Lung microvascular endothelial cell (primary cell): ENCODE measurements at regions not wholly inside any gene's neighbourhood (a gene's known extent, or its start where the extent isn't known, plus 50 kb on each side); places are given as distances from the start of the nearest gene placed in this dataset.
"Not testable (repeated sequence)": the region's sequence is repeated elsewhere in the genome, so short reads cannot be mapped to it uniquely, and the experiment has no call there.

Experiments
- DNase-seq, 2 donors: peaks; one replicate each; pipeline versions ENCODE4 v3.0.0 to v3.0.0-alpha.2; 2010; ENCODE audit warnings: low read depth in 2 of 2

DNA sequence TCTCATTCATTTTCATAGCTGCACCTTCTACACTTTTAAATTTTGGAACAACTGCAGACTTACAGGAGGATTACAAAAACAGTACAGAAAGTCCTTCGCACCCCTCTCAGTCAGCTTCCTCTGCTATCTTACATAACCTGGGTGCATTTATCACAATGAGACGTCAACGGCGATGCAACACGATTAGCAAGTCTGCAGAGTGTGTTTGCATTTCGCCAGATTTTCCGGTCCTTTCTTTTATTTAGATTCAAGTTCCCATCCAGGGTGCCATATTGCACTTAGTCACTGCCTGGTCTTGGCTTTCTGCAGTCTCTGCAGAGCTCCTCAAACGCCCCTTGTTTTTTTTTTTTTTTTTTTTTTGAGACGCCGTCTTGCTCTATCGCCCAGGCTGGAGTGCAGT, 85.9 kb downstream of the ASMT start:
- no peak for DNase-seq

DNA sequence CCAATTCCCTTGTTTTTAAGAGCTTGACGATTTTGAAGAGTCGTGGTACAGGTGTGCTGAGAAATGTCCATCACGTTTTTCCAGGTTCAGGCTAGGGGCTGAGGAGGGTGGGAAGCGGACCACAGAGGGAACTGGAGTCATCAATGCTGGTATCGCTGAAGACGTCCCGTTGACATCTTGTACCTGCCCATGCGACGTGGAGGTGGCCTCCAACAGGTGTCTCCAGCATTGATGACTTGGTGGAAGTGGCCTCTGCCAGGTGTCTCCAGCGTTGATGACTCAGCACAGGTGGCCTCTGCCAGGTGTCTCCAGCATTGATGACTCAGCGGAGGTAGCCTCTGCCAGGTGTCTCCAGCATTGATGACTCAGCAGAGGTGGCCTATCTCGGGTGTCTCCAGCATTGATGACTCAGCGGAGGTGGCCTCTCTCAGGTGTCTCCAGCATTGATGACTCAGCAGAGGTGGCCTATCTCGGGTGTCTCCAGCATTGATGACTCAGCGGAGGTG, 86.6 kb downstream of the ASMT start:
- DNase-seq = not testable (repeated sequence)

DNA sequence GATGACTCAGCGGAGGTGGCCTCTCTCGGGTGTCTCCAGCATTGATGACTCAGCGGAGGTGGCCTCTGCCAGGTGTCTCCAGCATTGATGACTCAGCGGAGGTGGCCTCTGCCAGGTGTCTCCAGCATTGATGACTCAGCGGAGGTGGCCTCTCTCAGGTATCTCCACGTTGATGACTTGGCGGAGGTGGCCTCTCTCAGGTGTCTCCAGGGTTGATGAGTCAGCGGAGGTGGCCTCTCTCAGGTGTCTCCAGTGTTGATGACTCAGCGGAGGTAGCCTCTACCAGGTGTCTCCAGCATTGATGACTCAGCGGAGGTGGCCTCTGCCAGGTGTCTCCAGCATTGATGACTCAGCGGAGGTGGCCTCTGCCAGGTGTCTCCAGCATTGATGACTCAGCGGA, 87.3 kb downstream of the ASMT start:
- not testable (repeated sequence) for DNase-seq

DNA sequence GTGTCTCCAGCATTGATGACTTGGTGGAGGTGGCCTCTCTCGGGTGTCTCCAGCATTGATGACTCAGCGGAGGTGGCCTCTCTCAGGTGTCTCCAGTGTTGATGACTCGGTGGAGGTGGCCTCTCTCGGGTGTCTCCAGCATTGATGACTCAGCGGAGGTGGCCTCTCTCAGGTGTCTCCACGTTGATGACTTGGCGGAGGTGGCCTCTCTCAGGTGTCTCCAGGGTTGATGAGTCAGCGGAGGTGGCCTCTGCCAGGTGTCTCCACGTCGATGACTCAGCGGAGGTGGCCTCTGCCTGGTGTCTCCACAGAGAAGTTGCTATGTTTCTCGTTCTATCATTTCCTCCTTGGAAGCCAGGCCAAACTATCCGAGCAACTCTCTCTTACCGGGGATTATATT, 87.7 kb downstream of the ASMT start:
- not testable (repeated sequence) for DNase-seq

DNA sequence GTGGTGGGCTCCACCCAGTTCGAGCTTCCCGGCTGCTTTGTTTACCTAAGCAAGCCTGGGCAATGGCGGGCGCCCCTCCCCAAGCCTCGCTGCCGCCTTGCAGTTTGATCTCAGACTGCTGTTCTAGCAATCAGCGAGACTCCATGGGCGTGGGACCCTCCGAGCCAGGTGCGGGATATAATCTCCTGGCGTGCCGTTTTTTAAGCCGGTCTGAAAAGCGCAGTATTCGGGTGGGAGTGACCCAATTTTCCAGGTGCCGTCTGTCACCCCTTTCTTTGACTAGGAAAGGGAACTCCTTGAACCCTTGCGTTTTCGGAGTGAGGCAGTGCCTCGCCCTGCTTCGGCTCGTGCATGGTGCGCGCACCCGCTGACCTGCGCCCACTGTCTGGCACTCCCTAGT, 94.4 kb downstream of the ASMT start:
- not testable (repeated sequence) for DNase-seq

DNA sequence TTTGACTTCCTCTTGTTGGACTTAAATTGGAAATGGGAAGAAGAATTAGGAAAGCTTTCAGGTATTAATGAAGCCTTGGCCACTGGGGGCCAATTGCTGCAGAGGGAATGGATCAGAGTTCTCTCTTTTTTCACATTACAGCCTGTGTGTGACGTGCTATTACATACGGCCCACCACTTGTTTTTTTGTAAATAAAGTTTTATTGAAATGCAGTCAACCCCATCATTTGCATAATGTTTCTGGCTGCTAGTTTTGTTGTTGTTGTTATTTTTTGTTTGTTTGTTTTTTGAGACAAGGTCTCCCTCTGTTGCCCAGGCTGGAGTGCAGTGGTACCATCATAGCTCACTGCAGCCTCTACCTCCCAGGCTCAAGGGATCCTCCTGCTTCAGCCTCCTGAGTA, 98.4 kb downstream of the ASMT start:
- no peak for DNase-seq

DNA sequence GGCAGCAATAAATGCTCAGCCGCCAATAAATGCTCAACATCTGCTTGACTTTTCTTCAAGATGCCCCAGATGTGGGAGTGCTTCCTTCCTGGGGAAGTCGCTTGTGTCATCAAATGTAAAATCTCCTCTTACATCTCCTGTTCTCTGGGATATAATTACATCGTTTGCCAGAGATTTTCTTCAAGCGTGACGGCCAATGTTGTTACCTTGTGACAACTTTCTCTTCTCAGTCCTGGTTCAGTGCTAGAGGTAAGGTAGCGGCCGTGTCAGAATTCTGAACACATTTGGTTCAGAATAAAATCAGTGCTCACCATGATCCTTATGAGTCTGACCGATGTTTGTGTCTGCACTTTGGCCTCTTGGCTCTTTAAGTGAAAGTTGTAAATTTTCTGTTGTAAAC, 102.5 kb downstream of the ASMT start:
- no peak for DNase-seq

DNA sequence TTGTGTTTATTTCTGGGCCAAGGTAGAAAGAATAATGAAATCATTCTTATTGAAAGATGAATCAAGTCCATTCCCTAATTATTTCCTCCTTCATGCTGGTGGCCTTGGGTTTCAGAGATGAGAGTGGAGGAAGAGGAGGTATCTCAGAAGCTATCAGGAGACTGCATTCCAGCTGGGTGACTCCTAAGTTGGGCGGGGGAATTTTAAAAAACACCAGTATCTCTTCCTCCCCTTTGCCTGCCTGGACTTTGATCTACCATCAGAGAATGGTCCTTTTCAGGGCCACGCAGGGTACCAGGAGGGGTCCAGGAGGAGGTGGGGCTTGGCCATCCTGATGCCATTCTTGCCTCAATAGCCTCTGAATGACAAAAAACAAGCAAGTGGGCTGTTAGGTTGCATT, 104.4 kb downstream of the ASMT start:
- no peak for DNase-seq

DNA sequence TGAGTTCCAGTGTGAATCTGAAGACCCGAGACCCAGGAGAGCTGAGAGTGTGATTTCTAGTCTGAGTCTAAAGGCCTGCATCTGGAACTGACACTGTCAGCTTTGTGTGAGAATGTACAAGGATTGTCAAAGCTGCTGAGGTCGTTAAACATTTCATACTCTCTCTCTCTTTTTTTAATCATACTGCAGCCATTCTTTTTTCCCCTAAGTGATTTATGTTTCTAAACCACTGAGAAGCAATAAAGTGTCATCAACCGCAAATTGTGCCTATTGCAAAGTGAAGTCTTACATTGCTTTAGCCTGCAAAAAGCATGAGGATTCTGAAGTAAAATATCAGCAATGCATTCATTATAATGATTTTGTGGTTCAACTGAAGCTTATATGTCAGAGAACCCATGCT, 106.0 kb downstream of the ASMT start:
- DNase-seq = no peak

DNA sequence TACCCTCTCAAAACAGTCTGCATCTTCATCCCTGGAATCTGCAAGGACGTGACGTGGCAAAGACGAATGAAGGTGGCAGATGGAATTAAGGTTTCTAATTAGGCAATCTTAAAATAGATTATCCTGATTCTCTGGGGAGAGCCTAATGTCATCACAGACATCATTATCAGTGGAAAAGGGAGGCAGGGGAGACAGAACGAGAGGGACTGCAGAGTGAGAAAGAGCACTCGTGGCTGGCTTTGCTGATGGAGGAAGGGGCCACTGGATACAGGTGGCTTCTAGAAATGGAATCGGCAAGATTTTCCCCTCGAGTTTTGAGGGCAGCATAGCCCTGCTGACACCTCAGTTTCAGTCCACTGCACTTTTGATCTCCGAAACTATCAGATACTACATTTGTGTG, 110.6 kb downstream of the ASMT start:
- no peak for DNase-seq

DNA sequence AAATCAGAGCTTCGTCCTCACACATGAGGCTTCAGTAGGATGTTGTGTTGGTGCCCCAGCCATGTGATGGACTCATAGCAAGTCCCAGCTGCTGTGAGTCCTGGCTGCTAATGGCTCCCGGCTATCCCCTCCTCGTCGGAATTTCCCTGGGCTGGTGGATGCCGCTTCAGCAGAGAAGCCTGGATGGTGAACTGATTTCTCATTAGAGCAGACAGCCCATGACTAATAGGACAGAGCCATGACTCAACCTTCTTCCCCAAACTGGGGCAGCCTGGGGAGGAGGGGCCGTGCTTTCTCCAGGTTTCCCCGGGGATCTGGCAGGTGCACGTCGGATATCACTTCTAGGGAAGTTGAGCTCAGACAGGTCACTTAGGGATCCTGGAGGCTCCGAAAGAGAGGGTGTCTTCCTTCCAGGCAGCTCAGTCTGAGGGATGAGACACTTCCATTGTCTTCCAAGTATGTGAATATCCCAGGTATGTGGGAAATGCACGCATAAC, 112.7 kb downstream of the ASMT start:
- DNase-seq = peak in 1 of 2 donors; percentile 22

DNA sequence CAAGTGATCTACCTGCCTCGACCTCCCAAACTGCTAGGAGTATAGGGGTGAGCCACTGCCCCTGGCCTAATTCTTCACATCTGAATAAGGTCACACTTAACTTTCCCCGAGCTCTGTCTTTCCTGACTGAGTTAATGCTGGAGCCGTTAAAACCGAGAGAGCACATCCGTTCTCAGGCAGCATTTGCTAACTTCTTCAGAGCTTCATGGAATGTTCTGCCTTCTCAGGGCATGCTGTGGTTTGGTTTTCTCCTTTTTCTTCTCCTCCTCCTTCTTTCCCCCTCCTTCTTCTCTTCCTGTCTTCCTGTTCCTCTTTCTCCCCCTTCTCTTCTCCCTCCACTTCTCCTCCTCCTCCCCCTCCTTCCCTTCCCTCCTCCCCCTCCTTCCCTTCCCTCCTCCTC, 119.9 kb downstream of the ASMT start:
- DNase-seq = no peak

DNA sequence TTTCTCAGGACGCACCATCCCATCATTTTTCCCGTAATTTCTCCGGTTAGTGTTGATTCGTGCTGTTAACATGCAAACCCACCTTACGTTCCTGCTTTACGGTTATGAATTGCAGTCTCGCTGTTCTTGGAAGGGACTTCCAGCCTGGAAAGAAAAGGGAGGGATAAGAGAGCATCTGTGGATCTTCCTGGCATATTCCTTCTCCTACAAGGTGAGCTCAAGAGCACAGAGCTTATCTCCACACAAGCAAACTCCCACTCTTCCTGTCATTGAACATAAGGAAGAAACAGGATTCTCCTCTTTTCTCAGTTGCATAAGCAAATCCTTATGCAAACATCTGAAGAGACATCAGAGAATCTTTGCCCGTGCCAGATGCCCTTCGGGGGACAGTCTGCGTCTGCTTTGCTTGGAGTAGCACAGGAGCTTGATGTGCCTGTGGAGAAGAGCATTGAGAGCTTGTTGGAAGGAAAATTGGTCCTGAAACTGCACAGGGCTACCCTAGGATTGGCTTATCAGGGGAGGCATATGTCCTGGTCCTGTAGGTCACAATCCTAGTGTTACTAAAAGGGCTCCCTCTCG, 127.0 kb downstream of the ASMT start:
- DNase-seq = no peak

DNA sequence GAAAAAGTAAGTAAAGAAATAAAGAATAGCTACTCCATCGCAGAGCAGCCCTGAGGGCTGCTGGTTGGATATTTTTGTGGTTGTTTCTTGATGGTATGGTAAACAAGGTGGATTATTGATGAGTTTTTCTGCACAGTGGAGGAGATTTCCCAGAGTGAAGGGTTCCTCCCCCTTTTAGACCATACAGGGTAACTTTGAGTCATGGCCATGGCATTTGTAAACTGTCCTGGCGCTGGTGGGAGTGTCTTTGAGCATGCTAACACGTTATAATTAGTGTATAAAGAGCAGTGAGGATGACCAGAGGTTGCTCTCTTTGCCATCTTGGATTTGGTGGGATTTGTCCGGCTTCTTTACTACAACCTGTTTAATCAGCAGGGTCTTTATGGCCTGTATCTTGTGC, 128.2 kb downstream of the ASMT start:
- no peak for DNase-seq

DNA sequence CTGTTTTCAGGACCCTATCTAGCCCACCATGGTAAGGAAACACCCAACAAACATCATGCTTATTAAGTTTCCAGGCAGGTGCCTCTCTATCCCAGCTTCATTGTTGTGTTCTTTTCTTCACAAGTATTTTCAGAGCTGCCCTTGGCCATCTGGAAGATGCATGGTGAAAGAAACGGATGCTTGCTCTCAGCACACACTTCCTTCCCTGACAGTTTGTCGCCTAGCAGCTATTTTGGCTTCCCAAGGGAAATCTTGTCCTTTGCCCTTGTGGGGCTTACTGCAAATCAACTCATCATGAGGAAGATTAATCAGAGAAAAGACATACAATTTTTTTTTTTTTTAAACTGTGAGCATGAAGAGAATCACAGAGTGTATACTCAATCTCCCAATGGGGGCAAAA, 128.8 kb downstream of the ASMT start:
- peak in 1 of 2 donors; percentile 6 for DNase-seq

DNA sequence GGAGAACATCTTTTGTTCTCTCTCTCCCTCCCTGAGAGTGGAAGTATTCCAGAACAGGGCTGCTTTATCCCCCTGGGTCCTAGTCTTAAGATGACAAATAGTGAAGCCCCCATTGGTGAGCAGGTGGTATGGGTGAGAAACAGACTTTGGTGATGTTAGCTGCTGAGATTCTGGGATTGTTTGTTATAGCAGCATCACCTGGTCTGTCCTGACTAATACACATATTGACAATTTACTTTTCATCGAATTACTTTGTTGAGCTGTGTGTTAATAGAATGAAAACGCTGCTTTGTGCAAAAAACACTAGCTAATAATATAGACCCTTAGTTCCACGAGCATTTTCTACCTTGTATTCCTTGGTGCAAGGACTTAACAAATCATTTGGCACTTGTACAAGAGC, 133.5 kb downstream of the ASMT start:
- DNase-seq = no peak

DNA sequence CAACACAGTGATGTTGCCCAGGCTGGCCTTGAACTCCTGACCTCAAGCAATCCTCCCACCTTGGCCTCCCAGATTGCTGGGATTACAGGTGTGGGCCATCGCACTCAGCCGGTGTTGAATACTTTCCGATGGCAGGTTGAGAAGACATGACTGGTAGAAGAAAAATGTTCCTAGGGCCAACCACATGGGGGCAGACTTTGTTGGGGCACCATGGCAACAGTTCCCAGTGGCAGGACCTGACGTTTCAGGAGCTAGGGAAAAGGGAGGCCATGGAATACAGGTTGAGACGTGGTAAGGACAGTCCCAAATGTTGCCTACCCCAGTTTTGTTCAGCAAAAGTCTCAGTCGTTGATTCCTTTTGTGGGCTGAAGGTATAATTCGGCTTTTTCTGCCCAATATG, 134.6 kb downstream of the ASMT start:
- DNase-seq = no peak

DNA sequence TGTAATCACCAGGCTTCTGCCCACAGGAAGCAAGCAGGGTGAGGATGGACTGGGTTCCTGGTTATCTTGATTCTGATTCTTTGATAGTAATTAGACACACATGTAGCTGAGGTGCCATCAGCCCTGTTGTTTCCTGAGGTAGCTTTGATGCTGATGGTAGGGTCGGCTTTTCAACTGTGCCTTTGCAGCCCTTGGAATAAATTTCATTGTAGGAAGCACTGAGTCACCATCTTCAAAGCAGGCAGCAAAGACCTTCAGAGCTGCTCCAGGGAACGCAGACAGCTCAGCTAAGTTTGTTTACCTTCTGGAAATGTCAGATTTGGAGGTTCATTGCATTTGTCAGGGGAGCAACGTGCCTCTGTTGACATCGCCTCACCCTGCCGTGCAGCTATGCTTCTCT, 135.4 kb downstream of the ASMT start:
- no peak for DNase-seq

DNA sequence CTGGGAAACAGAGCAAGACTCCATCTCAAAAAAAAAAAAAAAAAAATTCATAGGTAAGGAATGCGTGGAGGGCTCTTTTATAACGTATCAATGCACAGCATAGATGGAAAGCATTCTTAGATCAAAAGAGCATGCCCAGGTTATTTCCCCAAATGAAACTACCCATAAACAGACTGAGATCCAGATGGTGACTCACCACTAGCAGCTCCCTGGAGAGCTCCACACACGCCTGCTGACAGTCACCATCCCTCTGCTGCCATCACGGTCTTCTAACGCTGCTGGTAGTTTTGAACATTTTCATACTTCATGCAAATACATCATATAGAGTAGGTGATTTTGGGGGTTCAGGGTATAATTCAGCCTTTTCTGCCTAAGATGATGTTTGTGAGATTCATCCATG, 136.9 kb downstream of the ASMT start:
- no peak for DNase-seq

DNA sequence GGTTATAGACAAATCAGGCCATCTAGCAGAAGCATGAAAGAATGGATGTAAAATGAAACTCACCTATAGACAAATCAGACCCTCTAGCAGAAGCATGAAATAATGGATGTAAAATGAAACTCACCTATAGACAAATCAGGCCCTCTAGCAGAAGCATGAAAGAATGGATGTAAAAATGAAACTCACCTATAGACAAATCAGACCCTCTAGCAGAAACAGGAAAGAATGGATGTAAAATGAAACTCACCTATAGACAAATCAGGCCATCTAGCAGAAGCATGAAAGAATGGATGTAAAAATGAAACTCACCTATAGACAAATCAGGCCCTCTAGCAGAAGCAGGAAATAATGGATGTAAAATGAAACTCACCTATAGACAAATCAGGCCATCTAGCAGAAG, 137.9 kb downstream of the ASMT start:
- not testable (repeated sequence) for DNase-seq

DNA sequence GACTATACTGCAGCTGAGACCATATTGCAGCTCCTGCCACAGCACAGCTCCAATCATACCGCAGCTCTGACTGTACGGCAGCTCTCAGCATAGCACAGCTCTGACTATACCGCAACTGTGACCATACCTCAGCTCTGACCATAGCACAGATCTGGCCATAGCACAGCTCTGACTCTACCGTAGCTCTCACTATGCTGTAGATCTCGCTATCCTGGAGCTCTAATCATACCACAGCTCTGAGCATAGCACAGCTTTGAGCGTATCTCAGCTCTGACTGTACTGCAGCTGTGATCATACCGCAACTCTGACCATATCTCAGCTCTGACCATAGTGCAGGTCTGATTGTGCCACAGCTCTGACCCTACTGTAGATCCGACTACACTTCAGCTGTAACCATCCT, 139.2 kb downstream of the ASMT start:
- no peak for DNase-seq

DNA sequence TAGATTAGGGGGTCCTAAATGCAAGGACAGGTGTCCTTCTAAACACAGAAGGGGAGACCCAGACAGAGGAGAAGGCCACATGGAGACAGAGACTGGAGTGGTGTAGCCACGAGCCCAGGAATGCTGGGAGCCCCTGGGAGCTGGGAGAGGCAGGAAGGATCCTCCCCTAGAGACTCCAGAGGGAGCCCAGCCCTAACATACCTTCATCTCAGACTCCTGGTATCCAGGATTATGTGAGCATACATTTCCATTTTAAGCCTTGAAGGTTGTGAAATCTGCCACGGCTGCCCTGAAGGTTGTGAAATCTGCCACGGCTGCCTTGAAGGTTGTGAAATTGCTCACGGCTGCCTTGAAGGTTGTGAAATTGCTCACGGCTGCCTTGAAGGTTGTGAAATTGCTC, 148.4 kb downstream of the ASMT start:
- DNase-seq = no peak

DNA sequence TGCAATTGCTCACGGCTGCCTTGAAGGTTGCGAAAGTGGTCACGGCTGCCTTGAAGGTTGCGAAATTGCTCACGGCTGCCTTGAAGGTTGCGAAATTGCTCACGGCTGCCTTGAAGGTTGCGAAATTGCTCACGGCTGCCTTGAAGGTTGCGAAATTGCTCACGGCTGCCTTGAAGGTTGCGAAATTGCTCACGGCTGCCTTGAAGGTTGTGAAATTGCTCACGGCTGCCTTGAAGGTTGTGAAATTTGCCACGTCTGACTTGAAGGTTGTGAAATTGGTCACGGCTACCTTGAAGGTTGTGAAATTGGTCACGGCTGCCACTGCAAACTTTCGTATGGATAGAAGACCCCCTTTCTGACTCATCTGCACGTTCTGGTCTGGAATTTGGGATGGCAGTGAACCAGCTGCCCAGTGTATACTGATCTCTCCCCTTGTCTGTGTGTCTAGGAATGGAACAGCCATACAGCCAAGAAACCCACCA, 150.1 kb downstream of the ASMT start:
- DNase-seq = not testable (repeated sequence)

DNA sequence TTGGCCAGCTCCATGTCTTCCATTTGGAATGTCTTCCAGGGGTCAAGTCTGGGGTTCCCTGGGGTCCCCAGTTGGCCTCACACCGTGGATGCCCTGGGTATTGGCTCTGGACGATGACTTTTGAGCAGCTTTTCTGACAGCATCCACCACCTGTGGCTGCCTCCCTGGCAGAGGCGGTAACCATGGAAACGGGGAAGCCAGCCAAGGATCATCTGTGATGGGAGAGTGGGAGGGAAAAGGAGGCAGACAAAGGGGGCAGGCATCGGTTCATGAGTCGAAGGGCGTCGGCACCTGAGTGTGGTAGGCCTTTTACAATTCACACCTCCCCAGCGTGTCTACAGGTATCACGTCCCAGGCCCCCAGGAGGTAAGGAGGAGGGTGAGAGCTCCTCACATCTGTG, 152.2 kb downstream of the ASMT start:
- no peak for DNase-seq
